K562 (cell line): ENCODE measurements at regions not wholly inside any gene's neighbourhood (a gene's known extent, or its start where the extent isn't known, plus 50 kb on each side); places are given as distances from the start of the nearest gene placed in this dataset.

Experiments
- ATAC-seq: fragments of 200-7000 bp; cut with Tn5 transposase; 3 replicates; pipeline ENCODE4 v1.9.1; 2020; ENCODE audit warnings: moderate library complexity
- BruUV-seq: library from RNA; stranded (reverse); fragments of 400-500 nt; replicated peaks from 2 replicates; lab custom pipeline; 2021; lab: Mats Ljungman, UMichigan
- CTCF ChIA-PET: fragments of 300-600 bp; formaldehyde crosslinking; extraction: SDS; loops from one replicate; lab custom pipeline; 2021; ENCODE audit warnings: low intra/inter-chr PET ratio; lab: Yijun Ruan, JAX
- POLR2A ChIA-PET: fragments of 300-600, 350-650 bp; sonication (Branson Sonifier 250); formaldehyde crosslinking; extraction: SDS; loops from one replicate; lab custom pipeline; 2021; ENCODE audit warnings: antibody characterized with exemption, inconsistent platforms; lab: Yijun Ruan, JAX
- DNase-seq, 4 experiments: peaks; one replicate each; pipeline versions ENCODE4 v3.0.0 to v3.0.0-alpha.2; 2011 to 2018; ENCODE audit warnings: low spot score in 3 of 4, mixed read lengths in 3 of 4; ENCODE audit errors: extremely low read depth in 1 of 4
- FAIRE-seq: peaks from 2 replicates; lab custom pipeline; 2011; peaks lifted over from hg19 to GRCh38; lab: Jason Lieb, UNC
- H2AFZ ChIP-seq: 2 replicates; pipeline ENCODE4 v1.6.0; 2011; ENCODE audit warnings: low read depth, low read length, control low read depth, inconsistent platforms
- H3K27ac ChIP-seq: fragments of 200-600 bp; 3 replicates; pipeline ENCODE4 v1.8.0; 2011; ENCODE audit warnings: low read depth, mild to moderate bottlenecking, control low read depth, inconsistent platforms, low read length, moderate library complexity, mixed read lengths; ENCODE audit errors: extremely low read depth
- H3K27me3 ChIP-seq, 2 experiments: fragments of 300-600 bp in 1 of 2; 2 replicates in 1 of 2; 3 replicates in 1 of 2; pipeline versions ENCODE4 v1.6.0 to v1.8.0; 2011; ENCODE audit warnings: inconsistent platforms in 2 of 2, low read length in 2 of 2, mild to moderate bottlenecking in 1 of 2, mixed read lengths in 1 of 2, moderate library complexity in 1 of 2; ENCODE audit not compliant: control insufficient read depth in 2 of 2, insufficient read depth in 2 of 2
- H3K36me3 ChIP-seq: fragments of 300-600 bp; 3 replicates; pipeline ENCODE4 v1.8.0; 2011; ENCODE audit warnings: mild to moderate bottlenecking, low read length, inconsistent platforms; ENCODE audit not compliant: control insufficient read depth, insufficient read depth
- H3K4me1 ChIP-seq, 2 experiments: fragments of 200-600 bp in 1 of 2; replicated peaks in 1 of 2; 2 replicates in 1 of 2; 3 replicates in 1 of 2; pipeline versions ENCODE4 v1.5.1 to v1.8.0; 2011; ENCODE audit warnings: inconsistent platforms in 2 of 2, low read length in 2 of 2, mild to moderate bottlenecking in 1 of 2, mixed read lengths in 1 of 2, moderate library complexity in 1 of 2; ENCODE audit not compliant: control insufficient read depth in 2 of 2, insufficient read depth in 2 of 2
- H3K4me2 ChIP-seq: 2 replicates; pipeline ENCODE4 v1.6.1; 2011; ENCODE audit warnings: low read length, control low read depth, inconsistent platforms, mixed read lengths; ENCODE audit not compliant: insufficient read depth
- H3K4me3 ChIP-seq: fragments of 200-600 bp; sonication (generic), shearing (Covaris generic); 2 replicates; pipeline ENCODE4 v1.5.1; 2016; ENCODE audit warnings: control low read depth, inconsistent platforms
- H3K79me2 ChIP-seq: fragments of 200-600 bp; 3 replicates; pipeline ENCODE4 v1.8.0; 2011; ENCODE audit warnings: low read length, inconsistent platforms; ENCODE audit not compliant: control insufficient read depth, insufficient read depth
- H3K9ac ChIP-seq, 2 experiments: 2 replicates each; pipeline versions ENCODE4 v1.6.0 to v1.6.1; 2011; ENCODE audit warnings: low read depth in 2 of 2, low read length in 2 of 2, control low read depth in 1 of 2, inconsistent platforms in 1 of 2, mild to moderate bottlenecking in 1 of 2, mixed read lengths in 1 of 2; ENCODE audit not compliant: insufficient read depth in 1 of 2
- H3K9me1 ChIP-seq: one replicate; pipeline ENCODE4 v1.6.0; 2011; ENCODE audit warnings: inconsistent platforms, mild to moderate bottlenecking, low read length, moderate library complexity; ENCODE audit not compliant: control insufficient read depth, insufficient read depth
- H3K9me3 ChIP-seq: replicated peaks from 2 replicates; pipeline ENCODE4 v1.5.1; 2011; ENCODE audit warnings: low read depth, low read length, inconsistent platforms; ENCODE audit not compliant: control insufficient read depth, insufficient read depth
- H4K20me1 ChIP-seq: replicated peaks from 2 replicates; pipeline ENCODE4 v1.6.1; 2011; ENCODE audit warnings: low read length, inconsistent platforms, mixed read lengths; ENCODE audit not compliant: control insufficient read depth, insufficient read depth
- ARID3A ChIP-seq: IDR thresholded peaks from 2 replicates; pipeline ENCODE4 v1.6.1; 2012; ENCODE audit warnings: low read depth, low read length, improper control_type of control experiment, borderline replicate concordance
- ASH1L ChIP-seq: fragments of 450-650 bp; IDR thresholded peaks from 2 replicates; pipeline ENCODE4 v1.6.1; 2018; ENCODE audit warnings: borderline replicate concordance, mild to moderate bottlenecking, low read depth; ENCODE audit not compliant: partially characterized antibody
- ETV5 ChIP-seq: sonication (generic); formaldehyde crosslinking; IDR thresholded peaks from 2 replicates; pipeline ENCODE4 v1.4.0; 2020; ENCODE audit warnings: low read depth, mild to moderate bottlenecking, missing genetic modification reagents
- FOXA3 ChIP-seq, 2 experiments: fragments of 450-650 bp in 1 of 2; sonication (generic) in 1 of 2; formaldehyde crosslinking; IDR thresholded peaks in 1 of 2; conservative IDR thresholded peaks in 1 of 2; 2 replicates each; pipeline versions ENCODE4 v1.4.0 to v1.8.0; 2020 to 2022; ENCODE audit warnings: mild to moderate bottlenecking in 2 of 2, missing genetic modification reagents in 1 of 2
- ID3 ChIP-seq, 2 experiments: fragments of 250-450 bp in 1 of 2; fragments of 450-650 bp in 1 of 2; sonication (Bioruptor Pico) in 1 of 2; IDR thresholded peaks; 2 replicates each; pipeline versions ENCODE4 v1.6.1 to v1.8.0; 2016 to 2021; ENCODE audit warnings: mild to moderate bottlenecking in 2 of 2, moderate library complexity in 2 of 2, missing compliant biosample characterization in 1 of 2, missing genetic modification characterization in 1 of 2
- KDM5B ChIP-seq: fragments of 200-600 bp; sonication (generic); IDR thresholded peaks from 2 replicates; pipeline ENCODE4 v1.6.1; 2012; ENCODE audit warnings: low read depth, mild to moderate bottlenecking, moderate library complexity, low read length, control low read depth, inconsistent platforms; ENCODE audit not compliant: insufficient replicate concordance
- TAF15 ChIP-seq: fragments of 200-400 bp; formaldehyde crosslinking; IDR thresholded peaks from 2 replicates; pipeline ENCODE4 v1.6.1; 2017; ENCODE audit warnings: mild to moderate bottlenecking, low read depth, low read length, moderate library complexity
- THRAP3 ChIP-seq: fragments of 450-650 bp; IDR thresholded peaks from 2 replicates; pipeline ENCODE4 v1.6.1; 2016; ENCODE audit warnings: mild to moderate bottlenecking, inconsistent platforms, borderline replicate concordance
- ZBTB2 ChIP-seq: fragments of 450-650 bp; IDR thresholded peaks from 2 replicates; pipeline ENCODE4 v1.6.1; 2016; ENCODE audit warnings: antibody characterized with exemption
- WGBS: fragments of 100-300 bp; shearing (Covaris generic); methylation state at CpG from one replicate; pipeline ENCODE4 v1.1.6; 2016; ENCODE audit warnings: low coverage, mixed read lengths; ENCODE audit not compliant: insufficient coverage; ENCODE audit errors: missing lambda C conversion rate; 5-methylcytosine and 5-hydroxymethylcytosine counted together
- in situ Hi-C: fragments of 300-500 bp; cut with MboI; formaldehyde crosslinking; loops from 4 replicates; pipeline ENCODE4 v1.15.0; 2018; ENCODE audit warnings: inconsistent platforms, mixed read lengths
- intact Hi-C: fragments of 100-400 bp; cut with micrococcal nuclease; formaldehyde crosslinking; loops from 2 replicates; pipeline ENCODE4 v1.14.2; 2022

- TF ChIP-seq ASH1L = no peak
- DNase-seq (no peak), ATAC-seq (no peak), FAIRE-seq (no peak)
- intact Hi-C loops (no loop called here), in situ Hi-C loops (no loop called here)
- Histone ChIP-seq H3K9ac (no peak overlapping the region), H3K9me3 (no peaks in the 10 kb centered on the region), H3K9me1 (no peaks in the 10 kb centered on the region), H3K27me3 (no peaks in the 10 kb centered on the region), H4K20me1 (no peaks in the 10 kb centered on the region), H3K36me3 (no peaks in the 10 kb centered on the region), H3K4me1 (peaks cover 0 to 12% of the 10 kb centered on the region in 2 experiments; a peak in 2 of 5 replicates), H3K4me3 (no peak overlapping the region), H3K79me2 (no peaks in the 10 kb centered on the region), H2AFZ (no peak overlapping the region), H3K27ac (no peak overlapping the region), H3K4me2 (no peak overlapping the region)
- BruUV-seq = no TSS peak
- 18% methylated on average over 2 of the region's 2 CpGs for WGBS
- POLR2A ChIA-PET = interaction anchor here (0.6 to 2.0 kb wide), 2 partner anchors 14 to 141 kb away, joined by 3 to 4 read pairs; no protein-coding TSS in a partner anchor
- CTCF ChIA-PET = no interaction called here
Observed at GRCh38 chr3:194280777-194281176, 70.4 kb downstream of the CPN2 start.

GRCh38 chr3:194281306-194281705 lies 69.8 kb downstream of the CPN2 start:
- Histone ChIP-seq H3K36me3 (no peaks in the 10 kb centered on the region), H3K4me1 (peaks cover 0 to 12% of the 10 kb centered on the region in 2 experiments; a peak in 2 of 5 replicates), H3K9me3 (no peaks in the 10 kb centered on the region), H4K20me1 (no peaks in the 10 kb centered on the region), H3K27me3 (no peaks in the 10 kb centered on the region), H3K9ac (peak overlapping the region in 1 of 2 experiments; percentile 43; a peak in 2 of 4 replicates), H2AFZ (no peak overlapping the region), H3K4me2 (no peak overlapping the region), H3K27ac (no peak overlapping the region), H3K4me3 (no peak overlapping the region), H3K79me2 (no peaks in the 10 kb centered on the region), H3K9me1 (no peaks in the 10 kb centered on the region)
- ChIA-PET POLR2A (interaction anchor here (2.0 kb wide), 1 partner anchor 14 kb away, joined by 4 read pairs; no protein-coding TSS in a partner anchor), CTCF (no interaction called here)
- in situ Hi-C loops (no loop called here), intact Hi-C loops (no loop called here)
- no TSS peak for BruUV-seq
- FAIRE-seq (no peak), ATAC-seq (no peak), DNase-seq (no peak)
- 77% methylated on average over 3 of the region's 8 CpGs for WGBS
- no peak for TF ChIP-seq ID3 (CRISPR knock-in tag; IDR thresholded peaks at IDR 0.05)
- TF ChIP-seq ID3 (tag; IDR thresholded peaks at IDR 0.05) = no peak
- TF ChIP-seq TAF15 = no peak
- no peak for TF ChIP-seq ZBTB2
- TF ChIP-seq ARID3A = no peak
- TF ChIP-seq KDM5B = no peak
- no peak for TF ChIP-seq ETV5
- no peak for TF ChIP-seq THRAP3
- no peak for TF ChIP-seq FOXA3 (CRISPR knock-in tag; conservative IDR thresholded peaks at IDR 0.05 in 1 of 2, IDR thresholded peaks at IDR 0.05 in 1 of 2)
